Skeletal muscle tissue (tissue), 3 donors: ENCODE measurements at regions not wholly inside any gene's neighbourhood (a gene's known extent, or its start where the extent isn't known, plus 50 kb on each side); places are given as distances from the start of the nearest gene placed in this dataset.

ENCODE experiments used
- H3K27ac ChIP-seq: one replicate; pipeline ENCODE4 v1.7.0; 2013; ENCODE audit warnings: mild to moderate bottlenecking, low read depth, low read length, inconsistent platforms
- H3K27me3 ChIP-seq, 3 donors: one replicate each; pipeline ENCODE4 v1.7.0; 2013; ENCODE audit warnings: low read length in 3 of 3; ENCODE audit not compliant: control insufficient read depth in 3 of 3, insufficient read depth in 3 of 3
- H3K36me3 ChIP-seq, 3 donors: one replicate each; pipeline ENCODE4 v1.7.0; 2013; ENCODE audit warnings: low read length in 3 of 3; ENCODE audit not compliant: control insufficient read depth in 3 of 3, insufficient read depth in 3 of 3
- H3K4me1 ChIP-seq, 3 donors: one replicate each; pipeline ENCODE4 v1.7.0; 2013; ENCODE audit warnings: low read length in 3 of 3, mild to moderate bottlenecking in 3 of 3; ENCODE audit not compliant: control insufficient read depth in 3 of 3, insufficient read depth in 3 of 3
- H3K4me3 ChIP-seq, 3 donors: one replicate each; pipeline ENCODE4 v1.7.0; 2013; ENCODE audit warnings: low read length in 3 of 3
- H3K9ac ChIP-seq, 3 donors: one replicate each; pipeline ENCODE4 v1.7.0; 2013; ENCODE audit warnings: low read length in 3 of 3, mild to moderate bottlenecking in 3 of 3, moderate library complexity in 2 of 3, low read depth in 1 of 3
- H3K9me3 ChIP-seq, 3 donors: one replicate each; pipeline ENCODE4 v1.7.0; 2013; ENCODE audit warnings: low read length in 3 of 3; ENCODE audit not compliant: control insufficient read depth in 3 of 3
- donor health status: Osteomylitis.

- H3K27me3 ChIP-seq: peaks cover 0 to 30% (median 3%) of the 10 kb centered on the region in 3 donors
- no peaks in the 10 kb centered on the region for H3K9me3 ChIP-seq
- H3K27ac ChIP-seq: no peak overlapping the region
- H3K9ac ChIP-seq: no peak overlapping the region
- H3K36me3 ChIP-seq: no peaks in the 10 kb centered on the region
- no peak overlapping the region for H3K4me3 ChIP-seq
- peaks cover 4 to 6% (median 5%) of the 10 kb centered on the region in 3 donors for H3K4me1 ChIP-seq
Measured at GRCh38 chr2:120678251-120678650, 57.4 kb upstream of the GLI2 start.

DNA sequence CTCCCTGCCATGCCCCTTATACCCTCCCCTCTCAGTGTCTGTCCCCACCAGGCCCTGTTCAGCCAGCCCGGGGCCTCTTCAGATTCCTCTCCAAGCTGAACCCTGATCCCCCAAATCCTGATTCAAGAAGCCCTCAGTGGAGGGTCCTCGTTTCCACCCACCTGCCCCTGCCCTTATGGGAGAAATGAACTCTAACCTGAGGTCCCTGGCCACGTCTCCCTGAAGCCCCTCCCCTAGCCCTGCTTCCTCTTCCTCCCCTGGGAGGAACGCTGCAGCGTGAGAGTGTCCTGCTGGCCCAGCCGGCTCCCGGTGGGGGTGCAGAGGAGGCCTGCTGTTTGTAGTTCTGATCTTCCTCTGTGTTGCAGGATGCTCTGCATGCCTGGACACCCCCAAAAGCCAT is 56.7 kb upstream of the GLI2 start:
- H3K9ac ChIP-seq: peak overlapping the region in 1 of 3 donors; percentile 23
- peaks cover 0 to 30% (median 8%) of the 10 kb centered on the region in 3 donors for H3K27me3 ChIP-seq
- no peak overlapping the region for H3K4me3 ChIP-seq
- peaks cover 4 to 6% (median 5%) of the 10 kb centered on the region in 3 donors for H3K4me1 ChIP-seq
- H3K36me3 ChIP-seq: no peaks in the 10 kb centered on the region
- no peaks in the 10 kb centered on the region for H3K9me3 ChIP-seq
- H3K27ac ChIP-seq: no peak overlapping the region

GRCh38 chr2:120679526-120679925 is 56.1 kb upstream of the GLI2 start:
- H3K9ac ChIP-seq: peak overlapping the region in 1 of 3 donors; percentile 45
- H3K4me3 ChIP-seq: no peak overlapping the region
- no peaks in the 10 kb centered on the region for H3K36me3 ChIP-seq
- no peaks in the 10 kb centered on the region for H3K9me3 ChIP-seq
- H3K27ac ChIP-seq: no peak overlapping the region
- H3K4me1 ChIP-seq: peaks cover 4 to 6% (median 5%) of the 10 kb centered on the region in 3 donors
- H3K27me3 ChIP-seq: peaks cover 0 to 27% (median 8%) of the 10 kb centered on the region in 3 donors

DNA sequence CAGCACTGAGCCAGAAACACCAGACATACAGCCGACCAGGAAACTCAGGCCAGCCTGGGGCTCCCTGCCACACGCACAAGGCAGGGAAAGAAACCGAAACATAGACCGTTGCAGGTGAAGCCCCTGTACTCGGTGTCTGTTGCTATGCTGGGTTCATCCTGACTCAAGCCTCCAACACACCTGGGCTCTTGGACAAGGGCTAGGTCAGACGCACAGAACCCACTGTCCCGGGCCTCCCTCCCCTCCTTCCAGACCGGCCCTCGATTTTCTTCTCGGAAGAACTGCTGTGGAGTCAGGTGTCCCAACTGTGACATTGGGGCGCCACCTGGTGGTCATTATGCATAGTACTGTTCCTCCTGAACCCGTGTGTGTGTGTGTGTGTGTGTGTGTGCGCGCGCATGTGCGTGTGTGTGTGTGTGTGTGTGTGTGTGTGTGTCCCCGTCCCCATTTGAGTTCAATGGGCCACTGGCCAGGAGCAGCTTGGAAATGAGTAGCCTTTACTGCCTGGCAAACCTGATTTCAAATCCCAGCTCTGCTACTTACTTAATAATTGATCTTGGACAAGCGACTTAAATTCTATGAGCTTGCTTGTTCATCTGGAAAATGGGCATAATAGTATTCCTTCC is 55.4 kb upstream of the GLI2 start:
- peak overlapping the region in 2 of 3 donors; percentile 17 to 29 for H3K4me3 ChIP-seq
- no peak overlapping the region for H3K27ac ChIP-seq
- H3K36me3 ChIP-seq: no peaks in the 10 kb centered on the region
- peak overlapping the region; percentile 27 to 45 (median 27) for H3K9ac ChIP-seq
- peaks cover 0 to 21% (median 8%) of the 10 kb centered on the region in 3 donors for H3K27me3 ChIP-seq
- H3K4me1 ChIP-seq: peaks cover 4 to 6% (median 5%) of the 10 kb centered on the region in 3 donors
- H3K9me3 ChIP-seq: no peaks in the 10 kb centered on the region

- no peak overlapping the region for H3K4me3 ChIP-seq
- H3K36me3 ChIP-seq: no peaks in the 10 kb centered on the region
- H3K27ac ChIP-seq: no peak overlapping the region
- H3K9ac ChIP-seq: no peak overlapping the region
- no peaks in the 10 kb centered on the region for H3K9me3 ChIP-seq
- peaks cover 4 to 6% (median 5%) of the 10 kb centered on the region in 3 donors for H3K4me1 ChIP-seq
- H3K27me3 ChIP-seq: peaks cover 0 to 28% (median 8%) of the 10 kb centered on the region in 3 donors
Measured at GRCh38 chr2:120681181-120681580, 54.5 kb upstream of the GLI2 start.

- peaks cover 4 to 6% (median 5%) of the 10 kb centered on the region in 3 donors for H3K4me1 ChIP-seq
- H3K36me3 ChIP-seq: no peaks in the 10 kb centered on the region
- no peak overlapping the region for H3K9ac ChIP-seq
- peaks cover 0 to 28% (median 8%) of the 10 kb centered on the region in 3 donors for H3K27me3 ChIP-seq
- no peaks in the 10 kb centered on the region for H3K9me3 ChIP-seq
- H3K4me3 ChIP-seq: no peak overlapping the region
- H3K27ac ChIP-seq: no peak overlapping the region
Measured at GRCh38 chr2:120681696-120682288, 53.9 kb upstream of the GLI2 start.

GRCh38 chr2:120682654-120683053 is 53.0 kb upstream of the GLI2 start:
- H3K4me3 ChIP-seq: no peak overlapping the region
- H3K27ac ChIP-seq: no peak overlapping the region
- peaks cover 4 to 6% (median 5%) of the 10 kb centered on the region in 3 donors for H3K4me1 ChIP-seq
- H3K9ac ChIP-seq: no peak overlapping the region
- H3K36me3 ChIP-seq: no peaks in the 10 kb centered on the region
- H3K9me3 ChIP-seq: no peaks in the 10 kb centered on the region
- H3K27me3 ChIP-seq: peaks cover 0 to 28% (median 5%) of the 10 kb centered on the region in 3 donors

- Histone ChIP-seq H3K4me1 (peaks cover 4 to 6% (median 5%) of the 10 kb centered on the region in 3 donors), H3K27me3 (peaks cover 0 to 28% (median 5%) of the 10 kb centered on the region in 3 donors), H3K9ac (no peak overlapping the region), H3K36me3 (no peaks in the 10 kb centered on the region), H3K27ac (no peak overlapping the region), H3K4me3 (no peak overlapping the region), H3K9me3 (no peaks in the 10 kb centered on the region)
Measured at GRCh38 chr2:120683081-120683480, 52.6 kb upstream of the GLI2 start.

DNA sequence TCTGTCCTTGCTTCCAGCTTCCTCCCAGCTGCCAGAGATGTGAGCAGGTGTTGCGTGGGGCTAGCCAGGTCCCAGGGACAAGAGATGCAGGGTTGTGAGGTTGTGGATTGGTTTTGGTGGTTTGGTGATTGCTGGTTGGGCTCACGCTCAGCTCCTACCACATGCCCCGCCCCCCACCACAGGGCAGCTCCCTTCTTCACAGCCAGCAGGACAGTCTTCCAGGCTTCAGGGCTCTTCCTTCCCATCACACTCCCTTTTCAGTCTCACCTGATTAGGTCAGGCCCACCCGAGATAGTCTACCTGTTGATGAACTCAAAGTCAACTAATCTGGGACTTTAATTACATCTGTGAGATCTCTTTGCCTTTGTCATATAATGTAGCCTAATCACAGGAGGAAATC is 52.0 kb upstream of the GLI2 start:
- no peaks in the 10 kb centered on the region for H3K36me3 ChIP-seq
- H3K4me1 ChIP-seq: peaks cover 4 to 6% (median 5%) of the 10 kb centered on the region in 3 donors
- no peak overlapping the region for H3K4me3 ChIP-seq
- peaks cover 0 to 28% (median 5%) of the 10 kb centered on the region in 3 donors for H3K27me3 ChIP-seq
- H3K27ac ChIP-seq: no peak overlapping the region
- no peak overlapping the region for H3K9ac ChIP-seq
- H3K9me3 ChIP-seq: no peaks in the 10 kb centered on the region

- Histone ChIP-seq H3K9ac (no peak overlapping the region), H3K27ac (no peak overlapping the region)
Measured at GRCh38 chr2:120684289-120685065, 51.2 kb upstream of the GLI2 start.

More at GRCh38 chr2:120684289-120685065, 51.2 kb upstream of the GLI2 start:
- Histone ChIP-seq H3K9me3 (no peaks in the 10 kb centered on the region), H3K4me3 (no peak overlapping the region), H3K36me3 (no peaks in the 10 kb centered on the region), H3K4me1 (peaks cover 4 to 6% (median 5%) of the 10 kb centered on the region in 3 donors), H3K27me3 (peaks cover 0 to 24% (median 8%) of the 10 kb centered on the region in 3 donors)
